DMS79 treated with DMSO at 0.1 percent for 48 hours (cell line): ENCODE measurements at regions not wholly inside any gene's neighbourhood (a gene's known extent, or its start where the extent isn't known, plus 50 kb on each side); places are given as distances from the start of the nearest gene placed in this dataset.

Experiments used
- DNase-seq: peaks from one replicate; lab custom pipeline; 2025; lab: John Stamatoyannopoulos, UW

DNA sequence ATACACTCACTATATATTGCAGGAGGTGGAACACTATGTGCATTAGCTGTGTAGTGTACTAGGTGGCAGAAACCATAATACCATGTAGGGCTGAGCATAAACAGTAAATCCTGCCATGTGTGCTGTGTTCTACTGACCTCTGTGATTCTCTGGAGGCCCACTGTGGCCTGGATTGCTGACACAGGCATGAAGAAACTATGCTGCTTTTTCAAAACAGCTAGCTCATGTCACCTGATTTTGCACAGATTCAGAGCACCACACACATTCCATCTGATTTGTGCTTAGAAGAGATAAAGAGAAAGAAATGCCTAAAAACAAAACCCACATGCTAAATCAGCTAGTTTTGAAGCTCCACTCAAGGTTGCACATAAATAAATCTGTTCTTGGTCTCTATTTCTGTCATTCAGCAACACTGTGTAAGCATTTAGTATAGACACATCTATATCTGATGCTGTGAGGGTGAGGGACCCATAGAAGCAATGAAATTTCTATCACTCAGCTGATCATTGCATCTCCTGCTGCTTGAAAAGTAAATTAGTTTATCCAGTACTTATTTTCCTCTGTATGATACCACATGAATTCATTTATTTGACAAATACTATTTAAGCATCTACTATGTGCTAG is 1007.7 kb upstream of the SEMA6D start:
- no peak for DNase-seq

DNA sequence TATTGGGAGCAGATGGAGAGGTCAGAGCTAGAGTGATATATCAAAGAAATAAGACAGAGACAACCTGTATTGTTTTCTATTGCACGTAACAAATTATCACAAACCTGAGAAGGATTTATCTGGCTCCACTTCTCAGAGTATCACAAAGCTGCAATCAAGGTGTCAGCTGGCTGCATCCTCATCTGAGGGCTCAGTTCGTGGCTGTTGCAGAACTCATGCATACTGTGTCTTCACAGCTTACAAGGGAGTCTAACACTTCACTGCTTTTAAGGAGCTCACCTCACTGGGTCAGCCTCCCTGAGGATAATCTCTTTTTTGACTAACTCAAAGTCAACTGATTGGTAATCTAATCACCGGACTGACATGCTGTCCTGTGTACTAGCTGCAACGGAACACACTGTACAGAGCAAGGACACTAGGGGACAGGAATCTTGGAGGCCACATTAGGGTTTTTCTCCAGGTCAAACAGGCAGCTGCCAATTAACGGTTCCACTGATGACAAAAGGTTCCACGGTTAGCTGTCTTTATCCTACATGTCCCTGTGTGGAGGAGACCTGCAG is 1006.8 kb upstream of the SEMA6D start:
- no peak for DNase-seq

- DNase-seq: no peak
Observed at GRCh38 chr15:46713045-46713444, 1004.3 kb upstream of the SEMA6D start.

DNA sequence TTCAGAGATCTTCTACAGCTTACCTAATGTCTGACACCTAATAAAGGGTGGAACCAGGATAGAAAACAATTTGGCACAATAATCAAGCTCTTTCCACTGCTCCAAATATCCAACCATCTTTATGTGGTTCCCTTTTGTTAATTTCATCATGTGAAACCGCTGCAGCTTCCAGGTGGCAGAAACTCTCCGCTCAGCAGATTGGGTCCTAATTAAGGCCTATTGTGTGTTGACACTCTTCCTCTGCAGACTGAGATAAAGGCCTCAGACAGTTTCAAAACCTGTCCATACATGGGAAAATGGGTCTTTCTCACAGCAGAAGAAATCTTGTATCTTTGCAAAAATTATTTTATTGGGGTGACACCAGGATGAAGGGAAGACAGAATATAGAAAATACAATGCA is 1002.4 kb upstream of the SEMA6D start:
- DNase-seq: no peak

- DNase-seq: no peak
Observed at GRCh38 chr15:46723308-46723707, 994.0 kb upstream of the SEMA6D start.

GRCh38 chr15:46732060-46732459 is 985.2 kb upstream of the SEMA6D start:
- DNase-seq: no peak

DNA sequence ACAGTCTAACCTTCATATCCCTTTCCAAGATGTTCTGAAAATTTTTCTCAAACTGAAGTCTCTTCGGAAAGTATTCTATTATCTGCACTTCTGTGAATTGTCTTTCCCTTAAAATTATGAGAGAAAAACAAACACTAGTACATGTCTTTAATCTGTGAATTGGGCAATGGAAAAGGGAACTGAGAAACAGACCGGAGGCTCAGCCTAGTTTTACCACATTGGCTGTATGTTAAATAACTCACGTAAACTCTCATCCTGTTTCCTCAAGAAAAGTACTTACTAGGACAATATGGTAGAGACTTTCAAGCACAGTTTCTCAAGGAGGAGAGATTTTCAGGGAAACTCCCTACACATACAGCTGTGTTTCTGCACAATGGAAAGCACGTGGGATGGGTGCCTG is 982.2 kb upstream of the SEMA6D start:
- no peak for DNase-seq

DNA sequence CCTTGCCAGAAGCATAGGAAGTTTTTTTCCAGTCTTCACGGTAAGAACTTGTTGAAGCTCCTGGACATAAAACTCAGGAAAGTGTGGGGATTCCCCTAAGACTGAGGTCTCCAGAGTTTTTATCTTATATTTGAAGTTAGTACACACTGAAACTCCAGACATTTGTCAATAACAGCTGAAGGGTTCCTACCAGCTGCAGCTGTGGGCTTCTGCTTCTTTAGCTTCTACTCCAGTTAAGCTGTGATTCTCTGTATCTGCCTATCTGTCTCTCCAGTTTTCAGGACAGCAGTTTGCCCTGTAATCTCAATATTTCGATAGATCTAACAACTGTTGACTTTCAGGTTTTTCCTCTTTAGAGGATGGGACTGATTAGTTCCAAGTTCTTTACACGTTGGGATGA is 966.0 kb upstream of the SEMA6D start:
- DNase-seq: no peak

GRCh38 chr15:46753946-46754345 is 963.4 kb upstream of the SEMA6D start:
- DNase-seq: no peak

GRCh38 chr15:46763091-46763490 is 954.2 kb upstream of the SEMA6D start:
- no peak for DNase-seq

DNA sequence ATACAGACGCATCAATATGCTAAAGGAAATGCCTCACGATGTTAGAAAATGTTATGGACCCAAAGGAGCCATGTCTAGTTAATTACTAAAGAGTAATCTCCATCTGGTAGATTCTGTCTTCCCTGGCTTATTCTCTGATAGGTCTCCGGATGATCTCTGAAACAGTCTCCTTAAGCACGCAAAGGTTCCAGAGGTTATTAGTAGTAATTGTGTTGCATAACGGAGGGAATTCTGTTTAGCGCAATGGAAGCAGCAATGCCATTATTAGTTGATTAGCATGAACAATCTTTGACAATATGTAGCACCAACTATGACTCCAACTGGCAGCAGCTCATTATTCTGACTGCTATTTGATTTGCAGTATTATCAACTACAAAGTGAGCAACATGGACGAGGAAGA is 952.5 kb upstream of the SEMA6D start:
- no peak for DNase-seq

- no peak for DNase-seq
Observed at GRCh38 chr15:46766021-46766420, 951.3 kb upstream of the SEMA6D start.

- no peak for DNase-seq
Observed at GRCh38 chr15:46768287-46768686, 949.0 kb upstream of the SEMA6D start.

GRCh38 chr15:46773016-46773415 is 944.3 kb upstream of the SEMA6D start:
- DNase-seq: no peak

- DNase-seq: no peak
Observed at GRCh38 chr15:46778876-46779275, 938.4 kb upstream of the SEMA6D start.

DNA sequence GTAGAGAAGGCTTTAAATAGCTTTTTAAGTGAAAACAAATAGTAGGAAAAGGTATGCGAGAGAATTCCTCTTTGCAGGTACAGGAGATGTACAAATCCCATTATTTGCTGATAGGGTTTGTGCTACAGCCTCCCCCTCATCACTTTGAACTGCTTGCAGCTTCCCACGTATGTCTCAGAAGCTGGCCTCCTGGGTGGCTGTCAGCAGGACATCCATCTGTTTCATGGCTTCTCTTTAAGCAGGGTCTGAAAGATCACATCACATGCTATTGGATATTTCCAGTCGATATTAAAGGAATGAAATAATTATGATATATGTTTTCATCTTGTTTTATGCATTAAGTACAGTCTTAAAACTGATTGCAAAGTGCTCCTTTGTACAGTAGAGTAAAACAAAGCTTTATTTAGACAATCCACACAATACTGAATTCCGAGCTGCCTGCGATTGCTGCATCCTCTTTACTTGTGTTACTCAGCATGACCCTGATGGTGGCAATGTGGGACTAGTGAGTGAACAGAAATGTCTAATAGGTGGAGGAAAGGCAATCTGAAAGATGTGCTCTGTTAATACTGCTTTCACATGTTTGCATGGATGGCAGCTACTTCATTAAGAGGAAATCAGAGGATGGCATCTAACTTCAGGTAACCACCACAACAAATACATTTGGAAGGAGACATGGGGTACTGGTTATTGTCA is 930.6 kb upstream of the SEMA6D start:
- no peak for DNase-seq

DNA sequence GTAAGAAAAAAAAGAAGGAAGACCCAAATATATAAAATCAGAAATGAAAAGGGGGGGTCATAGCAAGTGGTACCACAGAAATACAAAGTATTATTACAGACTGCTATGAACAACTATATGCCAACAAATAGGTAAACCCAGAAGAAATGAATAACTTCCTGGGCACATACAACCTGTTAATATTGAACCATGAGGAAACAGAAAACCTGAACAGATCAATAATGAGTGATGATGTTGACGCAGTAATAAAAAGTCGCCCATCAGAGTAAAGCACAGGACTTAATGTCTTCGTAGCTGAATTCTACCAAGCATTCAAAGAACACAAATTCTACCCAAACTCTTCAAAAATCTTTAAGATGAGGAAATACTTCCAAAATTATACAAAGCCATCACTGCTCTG is 921.6 kb upstream of the SEMA6D start:
- no peak for DNase-seq

DNA sequence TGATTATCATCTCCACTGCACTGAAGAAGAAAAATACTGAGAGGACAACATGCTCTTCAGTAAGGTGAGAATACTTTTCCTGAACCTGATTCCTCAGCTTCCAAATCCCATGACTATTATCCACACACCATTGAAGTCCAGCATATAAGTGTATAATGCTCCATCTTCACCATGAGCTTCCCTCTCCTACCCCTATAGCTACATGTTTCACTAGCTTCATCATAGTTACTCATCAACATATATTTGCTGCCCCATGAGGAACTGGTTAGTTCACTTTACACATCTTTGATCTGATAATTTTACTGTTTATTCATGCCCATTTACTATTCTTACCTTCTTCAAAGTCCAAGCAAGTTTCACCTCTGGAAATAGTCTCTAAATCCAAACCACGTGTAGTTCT is 908.5 kb upstream of the SEMA6D start:
- DNase-seq: no peak

DNA sequence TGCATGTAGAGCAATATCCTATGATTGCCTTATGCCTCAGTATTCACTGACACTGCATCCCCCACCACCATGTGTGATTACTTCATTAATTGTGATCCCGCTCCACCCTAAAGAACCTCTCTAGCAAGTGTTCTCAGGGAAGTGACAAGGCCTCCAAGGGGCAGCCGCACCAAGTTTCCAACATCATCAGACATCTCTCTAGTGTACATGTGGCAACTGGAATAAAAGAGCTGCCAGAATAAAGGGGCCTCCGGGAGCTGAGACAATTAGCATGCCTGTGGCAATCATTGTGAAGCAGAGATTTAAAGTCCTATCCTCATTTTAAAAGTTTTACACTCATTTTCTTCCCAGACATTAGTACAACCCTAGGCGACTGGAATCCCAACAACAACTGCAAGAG is 902.1 kb upstream of the SEMA6D start:
- no peak for DNase-seq

DNA sequence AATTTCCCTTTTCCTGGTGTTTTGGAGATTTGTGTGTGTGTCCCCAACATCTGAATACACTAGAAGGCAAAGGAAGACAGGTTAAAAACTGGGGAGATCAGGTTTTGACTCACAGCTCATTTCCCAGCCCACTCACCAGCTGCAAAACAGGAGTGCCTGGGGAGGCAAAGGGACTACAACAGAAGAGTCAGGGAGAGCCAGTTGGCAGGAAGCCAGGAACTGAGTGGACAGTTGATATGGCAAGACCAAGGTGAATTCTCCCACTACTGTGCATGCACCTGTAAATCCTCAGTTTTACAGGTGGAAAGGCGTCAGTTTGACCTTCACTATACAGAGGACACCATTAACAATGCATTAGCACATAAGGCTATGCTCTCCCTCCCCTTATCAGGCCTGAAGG is 901.5 kb upstream of the SEMA6D start:
- DNase-seq: peak; percentile 15

GRCh38 chr15:46848704-46849103 is 868.6 kb upstream of the SEMA6D start:
- DNase-seq: no peak

DNA sequence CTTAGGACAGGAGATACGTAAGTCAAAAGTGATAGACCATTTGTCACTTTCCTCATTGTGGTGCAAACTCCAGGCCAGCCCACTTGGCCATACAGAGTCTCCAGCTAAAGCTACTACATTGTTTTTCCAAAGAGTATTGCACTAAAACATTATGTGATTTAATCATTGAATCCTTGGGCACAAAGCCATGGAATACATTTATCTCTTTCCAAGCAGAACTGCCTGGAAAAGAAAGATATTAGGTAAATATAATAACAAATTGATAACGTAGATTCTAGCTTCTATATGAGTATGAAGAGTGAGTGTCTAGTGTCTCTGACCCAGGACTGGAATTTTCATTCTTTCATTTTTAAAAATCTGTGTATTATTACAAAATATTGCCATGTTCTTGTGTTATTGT is 863.7 kb upstream of the SEMA6D start:
- DNase-seq: no peak

- no peak for DNase-seq
Observed at GRCh38 chr15:46854564-46854963, 862.7 kb upstream of the SEMA6D start.

- DNase-seq: no peak
Observed at GRCh38 chr15:46855388-46855787, 861.9 kb upstream of the SEMA6D start.
